ENCODE measurements at regions not wholly inside any gene's neighbourhood (a gene's known extent, or its start where the extent isn't known, plus 50 kb on each side); places are given as distances from the start of the nearest gene placed in this dataset.

- TF ChIP-seq PATZ1 (CRISPR knock-in tag; IDR thresholded peaks at IDR 0.05; ENCODE audit: borderline replicate concordance) (no peak), TCF4 (CRISPR knock-in tag; IDR thresholded peaks at IDR 0.05; ENCODE audit: borderline replicate concordance) (no peak), OSR1 (CRISPR knock-in tag; IDR thresholded peaks at IDR 0.05) (no peak), RARB (CRISPR knock-in tag; IDR thresholded peaks at IDR 0.05) (no peak), PPARA (CRISPR knock-in tag; IDR thresholded peaks at IDR 0.05; ENCODE audit: borderline replicate concordance) (no peak), ZFP3 (CRISPR knock-in tag; IDR thresholded peaks at IDR 0.05) (no peak), SNAI2 (CRISPR knock-in tag; IDR thresholded peaks at IDR 0.05) (no peak), CREB5 (CRISPR knock-in tag; IDR thresholded peaks at IDR 0.05; ENCODE audit: low read depth) (no peak), GLIS3 (CRISPR knock-in tag; IDR thresholded peaks at IDR 0.05) (no peak), ZFP30 (CRISPR knock-in tag; IDR thresholded peaks at IDR 0.05) (no peak), ZNF70 (CRISPR knock-in tag; IDR thresholded peaks at IDR 0.05) (no peak)
Measured at GRCh38 chr4:33465565-33465964, 2745.4 kb downstream of the PCDH7 start.

Measured in SK-N-SH treated with all-trans-retinoic acid at 6 μM for 48 hours (cell line).